ENCODE measurements at regions not wholly inside any gene's neighbourhood (a gene's known extent, or its start where the extent isn't known, plus 50 kb on each side); places are given as distances from the start of the nearest gene placed in this dataset.
A peak's percentile ranks its signal among the peaks of the same experiment; 100 is the strongest.

DNA sequence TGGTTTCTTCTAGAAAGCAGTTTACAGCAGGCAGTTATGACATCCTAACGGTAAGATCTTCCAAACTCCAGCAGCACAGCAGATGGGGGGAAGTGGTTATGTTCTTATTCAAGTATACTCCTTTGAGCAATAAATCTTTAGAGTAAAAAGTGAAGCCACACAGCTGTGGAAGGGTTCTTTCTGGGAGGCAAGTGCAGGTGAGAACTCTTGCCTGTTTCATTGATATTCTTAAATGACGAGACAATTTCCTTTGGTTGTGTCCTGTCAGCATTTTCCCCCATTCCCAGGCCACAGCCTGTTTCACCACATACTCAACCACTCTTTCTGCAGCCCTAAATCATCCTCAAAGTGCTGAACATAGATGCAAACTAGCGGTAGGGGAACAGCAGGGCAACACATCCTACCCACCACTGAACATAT lies 207.3 kb upstream of the MTNR1B start:
- no peaks in the 10 kb centered on the region for H3K9me2 ChIP-seq (ENCODE audit: insufficient read depth)
- no peak overlapping the region; the same call in 1 of the 2 replicates for H3K27ac Mint-ChIP-seq
- no peaks in the 10 kb centered on the region for H3K27me3 ChIP-seq (ENCODE audit: insufficient read depth)
- H3K9me3 Mint-ChIP-seq, result no peaks in the 10 kb centered on the region
- no peaks in the 10 kb centered on the region for H3F3A ChIP-seq (replicated peaks; ENCODE audit: low read depth)
- H3K4me3 Mint-ChIP-seq, result no peak overlapping the region
- H3K79me2 ChIP-seq (replicated peaks; ENCODE audit: insufficient read depth), result no peaks in the 10 kb centered on the region
- no peaks in the 10 kb centered on the region for H3K36me3 ChIP-seq (ENCODE audit: insufficient read depth)
- peaks cover 3% of the 10 kb centered on the region for H3K27me3 Mint-ChIP-seq (ENCODE audit: insufficient read depth, low read depth, poor library complexity)
- no peak overlapping the region for H2AFZ ChIP-seq
- no peak overlapping the region for H3K27ac ChIP-seq (ENCODE audit: low read depth)
- H3K4me1 ChIP-seq (ENCODE audit: insufficient read depth), result peaks cover 8% of the 10 kb centered on the region
- no peaks in the 10 kb centered on the region for H4K20me1 ChIP-seq (replicated peaks; ENCODE audit: insufficient read depth)
- H3K4me3 ChIP-seq, result no peak overlapping the region
- peaks cover 6% of the 10 kb centered on the region; the same call in 1 of the 3 replicates for H3K36me3 Mint-ChIP-seq (ENCODE audit: low read depth)
- ATAC-seq (no peak), DNase-seq (ENCODE audit: low spot score) (no peak)
- H3K4me1 Mint-ChIP-seq, result peaks cover 26% of the 10 kb centered on the region
- H3K4me2 ChIP-seq, result no peak overlapping the region
- TF ChIP-seq ZNF462 (CRISPR knock-in tag; IDR thresholded peaks at IDR 0.05) (no peak), CREB1 (CRISPR knock-in tag; IDR thresholded peaks at IDR 0.05; ENCODE audit: low read depth) (no peak)
- TF ChIP-seq, protein P1, sequence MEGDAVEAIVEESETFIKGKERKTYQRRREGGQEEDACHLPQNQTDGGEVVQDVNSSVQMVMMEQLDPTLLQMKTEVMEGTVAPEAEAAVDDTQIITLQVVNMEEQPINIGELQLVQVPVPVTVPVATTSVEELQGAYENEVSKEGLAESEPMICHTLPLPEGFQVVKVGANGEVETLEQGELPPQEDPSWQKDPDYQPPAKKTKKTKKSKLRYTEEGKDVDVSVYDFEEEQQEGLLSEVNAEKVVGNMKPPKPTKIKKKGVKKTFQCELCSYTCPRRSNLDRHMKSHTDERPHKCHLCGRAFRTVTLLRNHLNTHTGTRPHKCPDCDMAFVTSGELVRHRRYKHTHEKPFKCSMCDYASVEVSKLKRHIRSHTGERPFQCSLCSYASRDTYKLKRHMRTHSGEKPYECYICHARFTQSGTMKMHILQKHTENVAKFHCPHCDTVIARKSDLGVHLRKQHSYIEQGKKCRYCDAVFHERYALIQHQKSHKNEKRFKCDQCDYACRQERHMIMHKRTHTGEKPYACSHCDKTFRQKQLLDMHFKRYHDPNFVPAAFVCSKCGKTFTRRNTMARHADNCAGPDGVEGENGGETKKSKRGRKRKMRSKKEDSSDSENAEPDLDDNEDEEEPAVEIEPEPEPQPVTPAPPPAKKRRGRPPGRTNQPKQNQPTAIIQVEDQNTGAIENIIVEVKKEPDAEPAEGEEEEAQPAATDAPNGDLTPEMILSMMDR (conservative IDR thresholded peaks at IDR 0.05; ENCODE audit: low read depth in 2 of 2), result no peak

- DNase-seq (ENCODE audit: low spot score), result no peak
- Mint-ChIP-seq H3K4me3 (no peak overlapping the region), H3K4me1 (peaks cover 26% of the 10 kb centered on the region), H3K27me3 (ENCODE audit: insufficient read depth, low read depth, poor library complexity) (peaks cover 3% of the 10 kb centered on the region), H3K9me3 (no peaks in the 10 kb centered on the region), H3K36me3 (ENCODE audit: low read depth) (peaks cover 15% of the 10 kb centered on the region), H3K27ac (peak overlapping the region; percentile 84; the same call in 1 of the 2 replicates)
- no peaks in the 10 kb centered on the region for H3K9me2 ChIP-seq (ENCODE audit: insufficient read depth)
- no peak for ATAC-seq
- no peaks in the 10 kb centered on the region for H3K27me3 ChIP-seq (ENCODE audit: insufficient read depth)
- H3K36me3 ChIP-seq (ENCODE audit: insufficient read depth), result no peaks in the 10 kb centered on the region
- H3F3A ChIP-seq (replicated peaks; ENCODE audit: low read depth), result no peaks in the 10 kb centered on the region
- H3K4me2 ChIP-seq, result no peak overlapping the region
- H3K4me3 ChIP-seq, result no peak overlapping the region
- no peak overlapping the region for H3K27ac ChIP-seq (ENCODE audit: low read depth)
- no peaks in the 10 kb centered on the region for H3K79me2 ChIP-seq (replicated peaks; ENCODE audit: insufficient read depth)
- H3K4me1 ChIP-seq (ENCODE audit: insufficient read depth), result peaks cover 8% of the 10 kb centered on the region
- H4K20me1 ChIP-seq (replicated peaks; ENCODE audit: insufficient read depth), result no peaks in the 10 kb centered on the region
- no peak overlapping the region for H2AFZ ChIP-seq
- TF ChIP-seq ZNF462 (CRISPR knock-in tag; IDR thresholded peaks at IDR 0.05) (no peak), ZNF331 (CRISPR knock-in tag; IDR thresholded peaks at IDR 0.05; ENCODE audit: low read depth) (no peak)
Observed at GRCh38 chr11:92763336-92763735, 206.1 kb upstream of the MTNR1B start.

All from GM23338 (cell line).